ENCODE measurements at regions not wholly inside any gene's neighbourhood (a gene's known extent, or its start where the extent isn't known, plus 50 kb on each side); places are given as distances from the start of the nearest gene placed in this dataset.
"Not testable (repeated sequence)": the region's sequence is repeated elsewhere in the genome, so short reads cannot be mapped to it uniquely, and the experiment has no call there.

DNA sequence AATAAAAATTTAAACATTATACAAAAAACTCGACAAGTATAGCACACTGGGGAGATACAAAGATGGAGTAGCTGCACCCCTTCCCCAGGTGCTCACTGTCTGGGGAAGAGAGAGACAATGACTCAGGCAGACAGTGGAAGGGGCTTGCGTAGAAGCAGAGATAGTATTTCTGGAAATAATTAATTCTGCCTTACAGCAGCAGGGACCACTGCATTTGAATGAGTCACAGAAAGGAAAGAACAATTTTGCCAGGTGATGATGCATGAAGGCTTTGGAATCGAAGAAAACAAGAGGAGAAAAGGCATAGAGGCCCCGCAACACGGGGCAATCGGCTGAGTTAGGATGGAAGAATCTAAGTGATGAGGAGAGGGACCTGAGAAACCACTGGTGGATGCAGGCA is 447.4 kb downstream of the EFNB2 start:
- DNase-seq: no peak

- DNase-seq: no peak
These were observed 448.3 kb downstream of the EFNB2 start for GRCh38 chr13:106087201-106087600.

DNA sequence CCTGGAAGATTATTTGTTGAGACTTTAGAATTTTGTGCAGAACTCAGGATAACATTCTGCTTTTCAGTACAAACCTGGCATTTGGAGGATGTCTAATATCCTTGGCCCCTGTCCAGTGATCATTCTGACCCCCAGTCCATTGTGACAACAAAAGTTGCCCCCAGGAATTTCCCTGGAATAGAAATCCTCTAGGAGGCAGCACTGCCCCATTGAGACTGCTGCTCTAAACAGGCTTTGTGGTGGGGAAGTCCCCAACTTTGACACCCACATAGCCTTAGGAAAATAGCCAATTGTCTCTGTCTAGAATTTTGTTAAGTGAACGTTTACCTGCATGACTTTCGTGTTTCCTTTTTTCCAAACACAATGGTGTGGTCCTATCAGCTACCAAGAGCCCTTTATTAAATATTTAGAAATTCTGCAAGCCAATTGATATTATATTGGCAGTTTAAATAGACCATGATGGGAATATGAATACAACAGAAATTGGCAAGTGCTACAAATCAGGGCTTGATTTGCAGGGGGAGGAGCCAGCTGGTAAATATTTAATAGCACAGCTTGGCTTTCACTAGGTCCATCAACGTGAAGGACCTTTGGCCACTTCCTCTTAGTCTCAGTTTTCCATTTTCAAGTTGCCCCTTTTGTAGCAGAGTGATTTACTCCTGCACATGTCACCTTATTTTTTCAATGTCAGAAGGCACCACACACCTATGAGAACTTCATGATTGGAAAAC is 451.7 kb downstream of the EFNB2 start:
- no peak for DNase-seq

- DNase-seq: not testable (repeated sequence)
These were observed 454.2 kb downstream of the EFNB2 start for GRCh38 chr13:106081221-106081620.

DNA sequence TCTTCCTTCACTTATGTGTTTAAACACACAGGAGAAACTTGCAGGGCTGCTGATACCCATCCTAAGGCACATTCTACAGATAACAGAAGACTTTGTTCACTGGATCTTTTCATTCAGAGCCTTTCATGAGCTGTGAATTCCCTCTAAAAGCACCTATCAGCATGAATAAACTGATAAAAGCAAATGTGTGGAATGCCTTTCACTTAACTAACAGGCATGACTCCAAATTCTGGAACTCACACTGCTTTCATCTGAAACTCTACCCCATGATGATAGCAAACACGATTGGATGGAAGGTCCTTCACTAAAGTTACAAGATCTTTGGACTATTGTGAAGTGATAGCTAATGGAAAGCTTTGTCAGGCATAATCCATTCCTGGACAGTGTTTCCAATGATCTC is 457.3 kb downstream of the EFNB2 start:
- DNase-seq: no peak

GRCh38 chr13:106077017-106077416 is 458.4 kb downstream of the EFNB2 start:
- DNase-seq: no peak

GRCh38 chr13:106072014-106072413 is 463.4 kb downstream of the EFNB2 start:
- no peak for DNase-seq

- DNase-seq: no peak
These were observed 471.7 kb downstream of the EFNB2 start for GRCh38 chr13:106063591-106064313.

- DNase-seq: no peak
These were observed 473.7 kb downstream of the EFNB2 start for GRCh38 chr13:106061781-106062180.

GRCh38 chr13:106056851-106057250 is 478.6 kb downstream of the EFNB2 start:
- no peak for DNase-seq

- no peak for DNase-seq
These were observed 483.2 kb downstream of the EFNB2 start for GRCh38 chr13:106052200-106052767.

DNA sequence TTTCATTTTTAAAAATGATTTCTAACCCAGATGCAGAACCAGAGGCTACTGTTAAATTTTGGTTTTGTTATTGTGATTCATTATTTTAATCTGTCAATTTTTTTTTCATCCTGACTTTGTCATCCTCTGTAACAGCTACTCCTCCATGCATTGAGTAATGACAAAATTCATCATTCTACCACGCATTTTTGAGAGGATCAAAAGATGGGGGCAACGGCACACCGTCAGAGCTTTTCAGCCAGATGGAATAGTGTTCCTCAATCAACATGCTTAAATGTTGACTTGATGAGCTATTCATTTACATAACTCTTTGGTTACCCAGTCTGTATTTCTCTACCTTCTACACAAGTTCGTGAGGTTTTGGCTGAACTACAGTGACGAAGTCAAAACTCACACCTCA is 486.3 kb downstream of the EFNB2 start:
- DNase-seq: no peak

GRCh38 chr13:106048386-106048785 is 487.1 kb downstream of the EFNB2 start:
- DNase-seq: no peak

GRCh38 chr13:106047859-106048258 is 487.6 kb downstream of the EFNB2 start:
- no peak for DNase-seq

- no peak for DNase-seq
These were observed 492.4 kb downstream of the EFNB2 start for GRCh38 chr13:106042996-106043581.

GRCh38 chr13:106041445-106041844 is 494.0 kb downstream of the EFNB2 start:
- no peak for DNase-seq

GRCh38 chr13:106038752-106039151 is 496.7 kb downstream of the EFNB2 start:
- DNase-seq: no peak

DNA sequence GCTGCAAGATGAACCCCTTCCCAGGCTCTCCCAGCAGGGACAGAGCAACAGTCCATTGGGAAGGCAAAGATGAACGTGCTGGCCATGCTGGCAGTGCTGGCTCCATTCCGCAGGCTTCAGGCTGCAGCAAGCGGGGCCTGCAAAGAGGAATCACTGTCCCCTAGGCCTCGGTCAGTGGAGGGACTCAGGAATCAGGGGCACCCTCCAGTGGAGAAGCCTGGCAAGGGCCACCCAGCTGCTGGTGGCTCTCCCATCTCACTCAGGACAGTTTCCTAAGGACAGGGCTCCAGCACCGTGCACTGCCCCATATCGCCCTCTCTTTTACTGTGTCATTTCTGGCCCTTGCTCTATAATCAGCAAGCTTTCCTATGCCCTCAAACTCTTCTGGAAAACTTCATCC is 498.6 kb downstream of the EFNB2 start:
- DNase-seq: no peak

DNA sequence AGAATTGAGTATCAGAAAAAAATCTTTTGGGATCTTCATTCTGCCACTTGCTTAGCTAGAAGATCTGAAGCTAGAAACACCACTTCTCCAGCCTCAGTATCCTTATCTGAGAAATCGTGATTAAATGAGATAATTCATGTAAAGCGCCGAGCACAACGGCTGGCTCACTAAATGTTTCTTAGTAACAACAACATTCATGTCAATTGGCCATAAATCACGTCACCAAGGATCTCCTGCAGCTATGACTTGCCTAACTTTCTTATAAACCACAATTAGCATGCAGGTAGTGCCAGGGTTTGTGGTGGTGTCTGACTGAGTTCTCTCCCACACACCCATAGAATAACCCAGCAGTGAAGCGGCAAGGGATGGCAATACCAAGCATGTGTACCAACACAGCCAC is 501.3 kb downstream of the EFNB2 start:
- no peak for DNase-seq

DNA sequence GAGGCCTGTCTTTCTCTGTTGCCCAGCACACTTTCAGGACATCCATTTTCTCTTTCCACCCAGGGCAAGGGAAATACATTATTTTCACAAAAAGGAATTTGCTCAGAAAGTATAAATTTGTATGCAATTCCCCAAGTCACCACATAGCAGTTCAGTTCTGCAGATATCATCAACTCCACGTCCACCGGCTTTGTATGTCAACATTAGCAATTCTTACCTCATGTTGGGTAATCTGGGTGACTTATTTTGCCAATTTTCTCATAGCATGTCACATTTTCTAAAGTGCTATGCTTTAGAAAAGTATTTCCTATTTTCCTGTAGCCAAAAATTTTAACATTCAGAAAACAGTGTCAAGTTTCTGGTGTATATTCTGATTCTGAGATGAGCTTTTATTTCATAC is 501.8 kb downstream of the EFNB2 start:
- no peak for DNase-seq

DNA sequence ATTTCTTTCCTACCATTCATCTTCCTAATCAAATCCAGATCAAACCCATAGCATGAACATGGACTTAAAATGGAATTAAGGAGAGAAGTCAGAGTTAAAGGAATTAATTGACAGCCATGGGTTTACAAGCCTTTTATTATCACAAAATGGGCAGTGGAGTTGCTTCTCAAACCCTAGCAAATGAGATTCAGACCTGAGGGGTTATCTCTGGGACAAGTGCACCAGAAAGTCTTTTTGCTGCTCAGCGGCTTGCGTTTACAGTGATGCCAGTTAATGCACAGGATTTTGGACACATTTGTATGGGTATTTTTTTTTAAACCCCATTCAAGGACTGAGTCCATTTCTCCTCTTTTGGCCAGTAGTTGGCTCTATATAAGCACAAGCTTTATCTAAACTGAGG is 503.0 kb downstream of the EFNB2 start:
- DNase-seq: no peak

DNA sequence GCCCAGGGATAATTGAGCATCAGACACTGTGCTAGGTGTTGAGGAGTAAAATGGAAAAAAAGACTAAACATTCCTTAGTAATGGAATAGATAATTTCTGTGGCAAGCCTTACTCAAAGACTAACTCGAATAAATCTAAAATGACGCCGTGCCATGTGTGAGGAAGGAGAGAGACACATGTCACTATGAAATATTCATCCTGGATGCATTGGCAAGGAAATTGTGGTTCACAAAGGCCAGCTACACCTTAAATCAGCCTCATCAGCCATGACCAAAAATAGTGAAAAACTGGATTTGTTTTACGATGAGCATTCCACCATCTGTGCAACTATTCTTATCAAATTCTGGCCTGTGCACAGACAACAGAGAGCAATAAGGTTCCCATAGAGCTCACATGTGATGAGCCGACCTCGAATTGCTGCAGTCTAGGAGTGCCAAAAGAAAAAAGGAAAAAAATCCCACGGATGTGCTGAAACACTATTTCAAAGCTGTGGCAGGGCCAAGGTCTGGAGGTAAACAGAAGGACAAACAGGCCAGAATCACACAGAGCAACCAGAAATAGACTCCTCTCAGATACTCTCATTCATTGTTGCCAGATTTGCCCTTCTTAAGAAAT is 505.7 kb downstream of the EFNB2 start:
- DNase-seq: no peak

DNA sequence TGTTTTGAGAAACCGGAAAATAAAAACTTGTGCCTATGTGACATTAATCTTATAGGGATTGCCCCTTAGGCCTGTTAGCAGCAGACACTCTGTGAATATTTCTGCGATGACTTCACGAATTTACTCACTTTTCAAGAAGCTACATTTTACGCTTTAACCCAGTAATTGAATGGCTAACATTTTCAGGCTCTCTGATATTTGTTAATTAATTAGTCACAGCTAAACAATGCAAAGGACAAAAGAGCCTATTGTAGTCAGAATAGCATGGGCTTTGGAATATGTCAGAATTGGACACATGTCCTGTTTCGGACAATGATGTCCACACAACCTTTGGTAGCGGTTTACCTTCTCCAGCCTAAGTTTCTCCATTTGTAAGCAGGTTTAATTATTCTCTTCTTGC is 506.6 kb downstream of the EFNB2 start:
- no peak for DNase-seq

DNA sequence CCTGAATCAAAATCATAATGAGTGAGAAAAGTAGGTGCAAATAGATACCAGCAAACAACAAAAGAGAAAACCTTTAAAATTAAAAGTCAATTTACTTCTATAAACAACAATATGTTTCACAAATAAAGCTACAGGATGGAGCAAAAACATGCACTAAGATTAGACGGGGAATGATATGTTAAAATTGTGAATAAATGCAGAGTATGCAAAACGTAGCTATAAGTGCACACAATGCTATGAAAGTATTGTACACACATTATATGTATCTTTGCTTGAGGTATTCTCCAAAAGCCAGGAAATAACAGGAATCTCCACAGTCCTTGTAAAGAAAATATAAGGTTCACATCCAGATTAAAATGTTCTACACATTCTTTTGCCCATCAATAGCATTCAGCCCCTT is 523.9 kb downstream of the EFNB2 start:
- DNase-seq: no peak
